GM12891 (cell line): ENCODE measurements at regions not wholly inside any gene's neighbourhood (a gene's known extent, or its start where the extent isn't known, plus 50 kb on each side); places are given as distances from the start of the nearest gene placed in this dataset.

Source experiments
- PAX5 ChIP-seq: IDR thresholded peaks from 2 replicates; pipeline ENCODE4 v1.6.1; 2011; ENCODE audit warnings: low read length, moderate library complexity, mild to moderate bottlenecking; ENCODE audit not compliant: insufficient read depth, severe bottlenecking
- POLR2A ChIP-seq: IDR thresholded peaks from 2 replicates; pipeline ENCODE4 v1.6.1; 2011; ENCODE audit warnings: low read depth, low read length, control low read depth
- POLR2AphosphoS5 ChIP-seq: IDR thresholded peaks from 2 replicates; pipeline ENCODE4 v1.6.1; 2011; ENCODE audit warnings: low read depth, low read length, control low read depth
- SPI1 ChIP-seq: IDR thresholded peaks from 2 replicates; pipeline ENCODE4 v1.6.1; 2011; ENCODE audit warnings: low read depth, low read length, control low read depth
- TAF1 ChIP-seq: IDR thresholded peaks from 2 replicates; pipeline ENCODE4 v1.6.1; 2011; ENCODE audit warnings: low read depth, low read length, control low read depth

DNA sequence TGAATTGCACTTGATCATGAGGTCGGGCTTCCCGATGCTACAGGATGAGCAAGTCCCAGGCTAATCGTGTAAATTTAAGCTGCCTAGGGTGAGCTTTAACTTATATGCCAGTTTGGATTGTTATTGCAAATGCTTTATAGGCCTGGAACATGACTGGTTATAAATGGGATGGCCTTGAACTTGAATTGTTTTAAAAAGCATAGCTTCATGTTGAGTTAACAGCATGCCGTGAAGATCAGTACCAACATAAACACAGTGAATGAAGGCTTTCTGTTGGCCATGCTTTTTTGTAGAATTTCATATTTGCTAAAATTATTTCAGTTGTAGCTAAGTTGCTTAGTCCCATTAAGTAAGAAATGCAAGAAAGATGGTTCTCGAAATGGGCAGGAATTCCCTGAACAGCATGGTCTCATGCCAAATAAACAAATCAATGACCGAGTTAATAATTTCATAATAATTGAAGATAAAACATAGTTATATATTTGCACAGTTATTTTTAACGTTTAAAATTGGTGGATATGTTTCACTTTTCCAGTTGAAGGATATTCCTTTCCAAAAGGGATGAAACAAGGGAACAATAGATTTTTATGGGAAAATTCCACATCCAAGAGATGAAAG, 76.6 kb upstream of the ARID1B start:
- no peak for TF ChIP-seq POLR2A
- TF ChIP-seq POLR2AphosphoS5 = no peak
- TF ChIP-seq SPI1 = no peak
- no peak for TF ChIP-seq PAX5
- TF ChIP-seq TAF1 = no peak
